ENCODE measurements at regions not wholly inside any gene's neighbourhood (a gene's known extent, or its start where the extent isn't known, plus 50 kb on each side); places are given as distances from the start of the nearest gene placed in this dataset.

DNA sequence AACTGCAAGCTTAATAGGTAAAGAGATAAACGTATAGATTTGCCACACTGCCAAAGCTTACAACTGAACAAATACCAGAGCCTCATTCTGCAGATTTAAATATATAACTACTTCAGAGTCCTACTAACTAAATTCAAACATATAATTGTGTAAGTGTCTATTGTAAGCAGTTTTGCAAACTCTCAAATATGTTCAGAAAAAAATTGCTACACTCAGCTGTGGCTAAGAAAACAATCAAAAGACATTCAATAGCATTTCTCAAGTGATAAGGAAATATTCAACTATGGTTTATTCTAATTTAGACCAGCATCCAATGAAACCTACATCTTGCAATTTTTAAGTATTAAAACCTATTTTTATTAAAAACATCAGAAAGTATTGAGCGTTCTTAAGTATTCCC, 202.4 kb downstream of the KCTD12 start:
- DNase-seq (no peak), ATAC-seq (no peak)
- Histone ChIP-seq H3K4me3 (no peak overlapping the region), H3K4me1 (peaks cover 0 to 21% (median 0%) of the 10 kb centered on the region in 9 donors), H3K27ac (no peak overlapping the region), H3K27me3 (no peaks in the 10 kb centered on the region), H3K9me3 (peaks cover 0 to 2% (median 0%) of the 10 kb centered on the region in 11 donors), H3K36me3 (no peaks in the 10 kb centered on the region)
- intact Hi-C loops (cut with DNase I), result no loop called here
- no peak for TF ChIP-seq CTCF (IDR thresholded peaks at IDR 0.05)
- 85 to 87% methylated on average over 2 of the region's 2 CpGs for WGBS, 2 donors

DNA sequence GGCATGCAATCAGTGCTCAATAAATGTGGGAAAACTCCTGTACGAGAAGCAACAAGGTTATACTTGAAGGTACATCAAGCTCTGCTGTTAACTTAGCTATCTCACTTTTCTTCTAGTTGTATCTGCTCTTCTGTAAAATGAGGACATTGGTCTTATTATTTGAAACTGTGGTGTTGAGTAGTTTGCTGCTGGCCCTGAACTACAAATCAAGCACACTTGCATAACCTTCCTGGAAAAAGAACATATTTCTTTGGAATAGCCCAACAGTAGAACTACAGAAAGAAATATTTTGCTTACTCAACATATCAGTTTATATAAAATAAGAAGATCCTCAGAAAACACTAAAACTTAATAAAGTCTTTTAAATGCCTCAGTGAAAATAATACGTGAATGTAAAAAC, 203.0 kb downstream of the KCTD12 start:
- DNase-seq (no peak), ATAC-seq (no peak)
- TF ChIP-seq CTCF (IDR thresholded peaks at IDR 0.05), result no peak
- Histone ChIP-seq H3K27ac (no peak overlapping the region), H3K27me3 (no peaks in the 10 kb centered on the region), H3K9me3 (no peaks in the 10 kb centered on the region), H3K4me1 (peaks cover 0 to 20% (median 0%) of the 10 kb centered on the region in 9 donors), H3K4me3 (no peak overlapping the region), H3K36me3 (no peaks in the 10 kb centered on the region)
- WGBS, 2 donors, result 90% methylated on average over 2 of the region's 2 CpGs
- intact Hi-C loops (cut with DNase I), result no loop called here

- Histone ChIP-seq H3K27me3 (no peaks in the 10 kb centered on the region), H3K9me3 (no peaks in the 10 kb centered on the region), H3K4me1 (peaks cover 0 to 11% (median 0%) of the 10 kb centered on the region in 9 donors), H3K27ac (no peak overlapping the region), H3K36me3 (no peaks in the 10 kb centered on the region), H3K4me3 (no peak overlapping the region)
- WGBS, 2 donors, result 75 to 96% methylated on average over 2 of the region's 2 CpGs
- DNase-seq, result no peak
- no peak for TF ChIP-seq CTCF (IDR thresholded peaks at IDR 0.05)
- no peak for ATAC-seq
- intact Hi-C loops (cut with DNase I), result no loop called here
Observed at GRCh38 chr13:76680112-76680511, 206.1 kb downstream of the KCTD12 start.

GRCh38 chr13:76677043-76677442, 209.2 kb downstream of the KCTD12 start:
- ATAC-seq (peak; percentile 77 to 96 (median 94)), DNase-seq (peak; percentile 20 to 75)
- Histone ChIP-seq H3K4me1 (peaks cover 0 to 6% (median 0%) of the 10 kb centered on the region in 9 donors), H3K27ac (peak overlapping the region in 4 of 10 donors; percentile 15 to 54 (median 28)), H3K9me3 (peaks cover 0 to 5% (median 0%) of the 10 kb centered on the region in 11 donors), H3K4me3 (no peak overlapping the region), H3K27me3 (no peaks in the 10 kb centered on the region), H3K36me3 (no peaks in the 10 kb centered on the region)
- intact Hi-C loops (cut with DNase I), result loop anchor here in 1 of 10 donors (10.0 kb wide), 1 partner anchor 138 kb away; no protein-coding TSS in a partner anchor
- no peak for TF ChIP-seq CTCF (IDR thresholded peaks at IDR 0.05)
- 56 to 65% methylated on average over 3 of the region's 3 CpGs for WGBS, 2 donors
